T-cell (primary cell): ENCODE measurements at regions not wholly inside any gene's neighbourhood (a gene's known extent, or its start where the extent isn't known, plus 50 kb on each side); places are given as distances from the start of the nearest gene placed in this dataset.

ENCODE experiments used
- ATAC-seq, 4 experiments: fragments of 200-7000 bp in 3 of 4; fragments of 150-1000 bp in 1 of 4; cut with Tn5 transposase; replicated peaks in 1 of 4; 1 replicate in 3 of 4; 2 replicates in 1 of 4; pipeline ENCODE4 v1.10.0; 2021; ENCODE audit warnings: moderate library complexity in 3 of 4, mild to moderate bottlenecking in 2 of 4, moderate number of reproducible peaks in 1 of 4
- CTCF ChIA-PET, 2 donors: fragments of 300-600 bp; sonication (Branson Sonifier 250); formaldehyde crosslinking; loops; one replicate each; lab custom pipeline; 2022; ENCODE audit warnings: antibody characterized with exemption in 2 of 2; lab: Charles Lee
- POLR2A ChIA-PET, 2 donors: fragments of 300-600 bp; sonication (Branson Sonifier 250); formaldehyde crosslinking; loops; one replicate each; lab custom pipeline; 2022; ENCODE audit warnings: antibody characterized with exemption in 2 of 2; lab: Charles Lee
- DNase-seq, 35 experiments: peaks; one replicate each; pipeline versions ENCODE4 v3.0.0 to v3.0.0-alpha.2; 2013 to 2023
- H3K27ac ChIP-seq: one replicate; pipeline ENCODE4 v1.5.1; 2013; ENCODE audit warnings: low read length
- H3K27me3 ChIP-seq, 2 experiments: replicated peaks in 1 of 2; 1 replicate in 1 of 2; 2 replicates in 1 of 2; pipeline versions ENCODE4 v1.6.1 to v1.7.0; 2013; ENCODE audit warnings: low read length in 1 of 2, mixed read lengths in 1 of 2; ENCODE audit not compliant: control insufficient read depth in 2 of 2, insufficient read depth in 2 of 2; ENCODE audit errors: extremely low read depth in 1 of 2
- H3K36me3 ChIP-seq, 2 donors: 1 replicate in 1 of 2; 2 replicates in 1 of 2; pipeline versions ENCODE4 v1.6.1 to v1.7.0; 2013; ENCODE audit warnings: low read length in 1 of 2; ENCODE audit not compliant: control insufficient read depth in 2 of 2, insufficient read depth in 1 of 2; ENCODE audit errors: extremely low read depth in 1 of 2
- H3K4me1 ChIP-seq, 2 experiments: 1 replicate in 1 of 2; 2 replicates in 1 of 2; pipeline versions ENCODE4 v1.6.1 to v1.7.0; 2013; ENCODE audit warnings: low read length in 2 of 2, mixed read lengths in 1 of 2; ENCODE audit not compliant: insufficient read depth in 2 of 2, control insufficient read depth in 1 of 2; ENCODE audit errors: extremely low read depth in 1 of 2
- H3K4me3 ChIP-seq, 2 donors: 1 replicate in 1 of 2; 2 replicates in 1 of 2; pipeline versions ENCODE4 v1.5.1 to v1.7.0; 2013; ENCODE audit warnings: mild to moderate bottlenecking in 2 of 2, low read length in 1 of 2, moderate library complexity in 1 of 2; ENCODE audit not compliant: control insufficient read depth in 1 of 2; ENCODE audit errors: extremely low read depth in 1 of 2
- H3K9me3 ChIP-seq: 2 replicates; pipeline ENCODE4 v1.7.0; 2013
- H3K27ac Mint-ChIP-seq, 2 donors: one replicate each; pipeline ENCODE4 v1.8.0; 2020 to 2021; ENCODE audit warnings: mild to moderate bottlenecking in 2 of 2, mixed read lengths in 2 of 2
- H3K27me3 Mint-ChIP-seq, 2 donors: one replicate each; pipeline ENCODE4 v1.8.0; 2021 to 2022; ENCODE audit warnings: mixed read lengths in 2 of 2
- H3K36me3 Mint-ChIP-seq: one replicate; pipeline ENCODE4 v1.8.0; 2021; ENCODE audit warnings: mixed read lengths
- H3K4me1 Mint-ChIP-seq, 3 donors: one replicate each; pipeline ENCODE4 v1.8.0; 2020 to 2022; ENCODE audit warnings: mixed read lengths in 3 of 3, mild to moderate bottlenecking in 1 of 3
- H3K4me3 Mint-ChIP-seq, 3 donors: one replicate each; pipeline ENCODE4 v1.8.0; 2020 to 2022; ENCODE audit warnings: mild to moderate bottlenecking in 3 of 3, mixed read lengths in 3 of 3, moderate library complexity in 3 of 3
- H3K9me3 Mint-ChIP-seq, 3 donors: one replicate each; pipeline ENCODE4 v1.8.0; 2020 to 2022; ENCODE audit warnings: mixed read lengths in 3 of 3
- WGBS: methylation state at CpG from one replicate; pipeline ENCODE4 v1.1.5; 2013; ENCODE audit warnings: missing lambda C conversion rate; ENCODE audit not compliant: insufficient coverage; 5-methylcytosine and 5-hydroxymethylcytosine counted together

GRCh38 chr1:65054481-65054880 lies 88.1 kb upstream of the JAK1 start:
- CTCF ChIA-PET: interaction anchor here in 1 of 2 donors (0.6 kb wide), 2 partner anchors 11 to 18 kb away, joined by 3 to 4 read pairs; no protein-coding TSS in a partner anchor
- no CpG with 5 or more reads among the region's 3 CpGs for WGBS
- Histone ChIP-seq H3K4me1 (peaks cover 16 to 20% of the 10 kb centered on the region in 2 experiments), H3K27ac (no peak overlapping the region), H3K9me3 (no peaks in the 10 kb centered on the region), H3K4me3 (no peak overlapping the region), H3K36me3 (peaks cover 0 to 43% of the 10 kb centered on the region in 2 donors), H3K27me3 (no peaks in the 10 kb centered on the region)
- POLR2A ChIA-PET: interaction anchor here in 1 of 2 donors (0.6 kb wide), 2 partner anchors 18 to 633 kb away, joined by 3 to 5 read pairs; no protein-coding TSS in a partner anchor
- no peak for ATAC-seq
- Mint-ChIP-seq H3K36me3 (peaks cover 52% of the 10 kb centered on the region), H3K4me3 (no peak overlapping the region), H3K27me3 (no peaks in the 10 kb centered on the region), H3K27ac (no peak overlapping the region), H3K4me1 (peaks cover 44 to 53% (median 53%) of the 10 kb centered on the region in 3 donors), H3K9me3 (no peaks in the 10 kb centered on the region)
- DNase-seq: no peak

GRCh38 chr1:65055747-65056146 lies 89.4 kb upstream of the JAK1 start:
- peaks cover 3 to 14% of the 10 kb centered on the region in 2 experiments for H3K4me1 ChIP-seq
- POLR2A ChIA-PET: no interaction called here
- no peaks in the 10 kb centered on the region for H3K9me3 ChIP-seq
- no CpG with 5 or more reads among the region's 2 CpGs for WGBS
- ATAC-seq (no peak), DNase-seq (no peak)
- no peaks in the 10 kb centered on the region for H3K9me3 Mint-ChIP-seq
- peak overlapping the region; percentile 23 to 24 for H3K27ac Mint-ChIP-seq
- no peak overlapping the region for H3K4me3 Mint-ChIP-seq
- H3K4me3 ChIP-seq: no peak overlapping the region
- H3K4me1 Mint-ChIP-seq: peaks cover 42 to 53% (median 50%) of the 10 kb centered on the region in 3 donors
- H3K27me3 ChIP-seq: no peaks in the 10 kb centered on the region
- CTCF ChIA-PET: no interaction called here
- H3K27me3 Mint-ChIP-seq: no peaks in the 10 kb centered on the region
- H3K36me3 ChIP-seq: peaks cover 0 to 43% of the 10 kb centered on the region in 2 donors
- peaks cover 52% of the 10 kb centered on the region for H3K36me3 Mint-ChIP-seq
- no peak overlapping the region for H3K27ac ChIP-seq

- peaks cover 51% of the 10 kb centered on the region for H3K36me3 Mint-ChIP-seq
- DNase-seq: no peak
- no peaks in the 10 kb centered on the region for H3K9me3 ChIP-seq
- H3K27me3 Mint-ChIP-seq: no peaks in the 10 kb centered on the region
- ATAC-seq: no peak
- peaks cover 42 to 53% (median 49%) of the 10 kb centered on the region in 3 donors for H3K4me1 Mint-ChIP-seq
- no CpG with 5 or more reads among the region's 1 CpG for WGBS
- H3K4me1 ChIP-seq: peaks cover 2 to 9% of the 10 kb centered on the region in 2 experiments
- H3K4me3 Mint-ChIP-seq: no peak overlapping the region
- H3K27me3 ChIP-seq: no peaks in the 10 kb centered on the region
- H3K9me3 Mint-ChIP-seq: no peaks in the 10 kb centered on the region
- POLR2A ChIA-PET: no interaction called here
- no peak overlapping the region for H3K27ac ChIP-seq
- CTCF ChIA-PET: no interaction called here
- no peak overlapping the region for H3K4me3 ChIP-seq
- H3K27ac Mint-ChIP-seq: peak overlapping the region in 1 of 2 donors; percentile 37
- H3K36me3 ChIP-seq: peaks cover 0 to 43% of the 10 kb centered on the region in 2 donors
Observed at GRCh38 chr1:65056234-65056633, 89.9 kb upstream of the JAK1 start.

- no peak overlapping the region for H3K4me3 ChIP-seq
- H3K27me3 ChIP-seq: no peaks in the 10 kb centered on the region
- peaks cover 39 to 52% (median 48%) of the 10 kb centered on the region in 3 donors for H3K4me1 Mint-ChIP-seq
- peak overlapping the region in 1 of 2 donors; percentile 74 for H3K27ac Mint-ChIP-seq
- no peak for ATAC-seq
- H3K4me1 ChIP-seq: peaks cover 0 to 5% of the 10 kb centered on the region in 2 experiments
- H3K9me3 ChIP-seq: no peaks in the 10 kb centered on the region
- CTCF ChIA-PET: no interaction called here
- no peaks in the 10 kb centered on the region for H3K9me3 Mint-ChIP-seq
- peaks cover 0 to 43% of the 10 kb centered on the region in 2 donors for H3K36me3 ChIP-seq
- H3K27me3 Mint-ChIP-seq: no peaks in the 10 kb centered on the region
- H3K27ac ChIP-seq: no peak overlapping the region
- H3K36me3 Mint-ChIP-seq: peaks cover 46% of the 10 kb centered on the region
- WGBS: no CpG with 5 or more reads among the region's 3 CpGs
- H3K4me3 Mint-ChIP-seq: no peak overlapping the region
- POLR2A ChIA-PET: no interaction called here
- no peak for DNase-seq
Observed at GRCh38 chr1:65056866-65057265, 90.5 kb upstream of the JAK1 start.

- Histone ChIP-seq H3K27me3 (no peaks in the 10 kb centered on the region), H3K36me3 (peaks cover 0 to 38% of the 10 kb centered on the region in 2 donors), H3K4me3 (no peak overlapping the region), H3K27ac (no peak overlapping the region), H3K9me3 (no peaks in the 10 kb centered on the region), H3K4me1 (peaks cover 5 to 9% of the 10 kb centered on the region in 2 experiments)
- Mint-ChIP-seq H3K36me3 (peaks cover 35% of the 10 kb centered on the region), H3K27ac (peak overlapping the region in 1 of 2 donors; percentile 71), H3K27me3 (no peaks in the 10 kb centered on the region), H3K9me3 (no peaks in the 10 kb centered on the region), H3K4me1 (peaks cover 61 to 71% (median 67%) of the 10 kb centered on the region in 3 donors), H3K4me3 (no peak overlapping the region)
- ATAC-seq (no peak), DNase-seq (peak in 1 of 35 experiments; percentile 56)
- WGBS: 100% methylated on average over 1 of the region's 7 CpGs
- ChIA-PET POLR2A (interaction anchor here in 1 of 2 donors (0.6 to 0.7 kb wide), 2 partner anchors 10 to 12 kb away, joined by 3 read pairs; no protein-coding TSS in a partner anchor), CTCF (interaction anchor here (0.7 to 1.3 kb wide), 6 partner anchors 10 to 1440 kb away, joined by 3 to 6 read pairs (median 4); no protein-coding TSS in a partner anchor)
Observed at GRCh38 chr1:65059930-65060538, 88.0 kb upstream of the AK4 start.

DNA sequence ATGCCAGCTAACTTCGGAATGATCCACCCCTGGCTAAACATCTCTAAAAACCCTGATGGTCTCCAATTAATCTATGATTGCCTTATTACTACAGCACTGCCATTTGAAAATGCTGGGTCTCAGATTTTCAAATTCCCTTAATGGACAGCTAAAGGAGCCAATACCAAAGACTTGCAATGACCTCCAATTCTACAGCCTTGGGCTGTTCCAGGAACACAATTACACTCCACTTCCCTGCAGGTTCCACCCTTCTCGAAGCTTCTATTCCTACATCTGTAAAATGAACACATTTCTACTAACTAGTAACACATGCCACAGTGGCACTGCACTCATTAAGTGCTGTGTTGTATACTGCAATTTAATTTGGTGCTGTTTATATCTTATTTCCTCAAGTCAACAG lies 85.7 kb upstream of the AK4 start:
- H3K27ac ChIP-seq: peak overlapping the region; percentile 14
- H3K4me3 ChIP-seq: no peak overlapping the region
- no peaks in the 10 kb centered on the region for H3K27me3 ChIP-seq
- peaks cover 14% of the 10 kb centered on the region for H3K36me3 Mint-ChIP-seq
- peaks cover 0 to 18% of the 10 kb centered on the region in 2 donors for H3K36me3 ChIP-seq
- no CpG with 5 or more reads among the region's 2 CpGs for WGBS
- peak overlapping the region in 1 of 3 donors; percentile 15 for H3K4me3 Mint-ChIP-seq
- no peaks in the 10 kb centered on the region for H3K9me3 Mint-ChIP-seq
- peaks cover 71 to 75% (median 72%) of the 10 kb centered on the region in 3 donors for H3K4me1 Mint-ChIP-seq
- CTCF ChIA-PET: interaction anchor here (0.6 to 6.0 kb wide), 10 partner anchors 8 to 825 kb away, joined by 3 to 69 read pairs (median 6); no protein-coding TSS in a partner anchor
- POLR2A ChIA-PET: interaction anchor here (0.6 to 1.6 kb wide), 4 partner anchors 9 to 755 kb away, joined by 3 to 5 read pairs (median 4); no protein-coding TSS in a partner anchor
- H3K4me1 ChIP-seq: peaks cover 13 to 21% of the 10 kb centered on the region in 2 experiments
- peak overlapping the region; percentile 33 to 68 for H3K27ac Mint-ChIP-seq
- ATAC-seq (no peak), DNase-seq (no peak)
- no peaks in the 10 kb centered on the region for H3K9me3 ChIP-seq
- H3K27me3 Mint-ChIP-seq: no peaks in the 10 kb centered on the region
